ENCODE measurements at regions not wholly inside any gene's neighbourhood (a gene's known extent, or its start where the extent isn't known, plus 50 kb on each side); places are given as distances from the start of the nearest gene placed in this dataset.

DNA sequence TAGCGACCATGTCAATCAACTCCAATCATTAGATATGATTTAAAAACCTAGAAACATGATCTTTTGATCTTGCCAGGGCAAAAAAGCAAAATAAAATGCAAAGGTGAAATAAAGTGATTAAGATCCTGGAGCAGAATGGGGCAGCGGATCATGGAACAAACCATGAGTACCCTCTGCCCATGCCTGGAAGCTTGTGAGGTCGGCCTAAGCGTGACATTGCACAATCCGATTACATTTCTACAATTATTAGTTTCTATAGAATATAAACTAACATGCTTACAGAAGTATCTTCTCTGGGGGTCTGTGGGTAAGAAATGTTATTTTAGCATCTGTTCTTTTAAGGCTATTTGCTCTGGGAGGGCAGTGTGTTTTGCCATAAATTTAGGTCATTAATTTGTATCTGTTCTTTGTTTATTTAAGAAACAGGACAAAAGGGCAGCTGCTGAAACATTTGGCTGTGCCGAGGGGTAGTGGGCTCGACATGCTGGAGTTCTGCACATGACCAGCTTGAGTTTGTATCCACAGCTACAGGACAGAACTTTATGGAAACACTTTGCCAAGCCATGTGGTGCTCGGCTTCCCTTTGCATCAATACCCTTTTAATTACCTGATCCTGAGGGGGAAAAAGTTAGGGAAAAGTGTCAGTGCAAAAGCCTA is 55.9 kb downstream of the ZBTB18 start:
- no peaks in the 10 kb centered on the region for H3K27me3 ChIP-seq (ENCODE audit: insufficient read depth, insufficient read length)
- H3K4me1 ChIP-seq (ENCODE audit: insufficient read depth, insufficient read length), result no peaks in the 10 kb centered on the region
- H3K4me3 ChIP-seq (ENCODE audit: insufficient read length, low read depth), result no peak overlapping the region
- no peak for DNase-seq (ENCODE audit: low read depth, low spot score)
- TF ChIP-seq SUZ12 (IDR thresholded peaks at IDR 0.05; ENCODE audit: extremely low read depth, insufficient read depth, insufficient read length), result no peak
- H3K9ac ChIP-seq (ENCODE audit: insufficient read length, low read depth), result no peak overlapping the region
- no peaks in the 10 kb centered on the region for H3K9me3 ChIP-seq (ENCODE audit: insufficient read depth, low read length)
- H3K36me3 ChIP-seq (ENCODE audit: insufficient read depth, insufficient read length, low read length), result no peaks in the 10 kb centered on the region

DNA sequence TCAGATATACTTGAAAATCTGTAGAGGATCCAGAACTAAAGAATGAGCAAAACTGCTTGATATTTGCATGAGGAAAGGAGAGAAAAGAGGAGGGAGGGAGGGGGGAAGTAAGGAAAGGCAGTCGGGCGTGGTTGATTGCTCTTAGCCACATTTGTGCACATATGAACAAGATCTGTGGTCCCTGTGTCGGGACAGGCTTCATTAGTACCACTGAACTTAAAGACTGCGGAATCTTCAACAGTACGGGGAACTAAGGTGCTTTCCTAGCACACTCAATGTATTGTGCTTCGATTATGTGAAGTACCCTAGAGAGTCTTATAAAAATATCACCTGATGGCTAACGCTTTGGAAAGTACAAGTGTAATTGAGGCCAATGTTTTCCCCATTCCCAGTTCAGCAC is 59.9 kb downstream of the ZBTB18 start:
- no peak for DNase-seq (ENCODE audit: low read depth, low spot score)
- Histone ChIP-seq H3K9ac (ENCODE audit: insufficient read length, low read depth) (no peak overlapping the region), H3K4me1 (ENCODE audit: insufficient read depth, insufficient read length) (no peaks in the 10 kb centered on the region), H3K27me3 (ENCODE audit: insufficient read depth, insufficient read length) (no peaks in the 10 kb centered on the region), H3K9me3 (ENCODE audit: insufficient read depth, low read length) (no peaks in the 10 kb centered on the region), H3K4me3 (ENCODE audit: insufficient read length, low read depth) (no peak overlapping the region), H3K36me3 (ENCODE audit: insufficient read depth, insufficient read length, low read length) (no peaks in the 10 kb centered on the region)
- TF ChIP-seq SUZ12 (IDR thresholded peaks at IDR 0.05; ENCODE audit: extremely low read depth, insufficient read depth, insufficient read length), result no peak
- TF ChIP-seq ZNF274 (IDR thresholded peaks at IDR 0.05; ENCODE audit: low read depth, low read length), result no peak
- no peak for TF ChIP-seq YY1 (IDR thresholded peaks at IDR 0.05; ENCODE audit: insufficient read depth, insufficient read length)

DNA sequence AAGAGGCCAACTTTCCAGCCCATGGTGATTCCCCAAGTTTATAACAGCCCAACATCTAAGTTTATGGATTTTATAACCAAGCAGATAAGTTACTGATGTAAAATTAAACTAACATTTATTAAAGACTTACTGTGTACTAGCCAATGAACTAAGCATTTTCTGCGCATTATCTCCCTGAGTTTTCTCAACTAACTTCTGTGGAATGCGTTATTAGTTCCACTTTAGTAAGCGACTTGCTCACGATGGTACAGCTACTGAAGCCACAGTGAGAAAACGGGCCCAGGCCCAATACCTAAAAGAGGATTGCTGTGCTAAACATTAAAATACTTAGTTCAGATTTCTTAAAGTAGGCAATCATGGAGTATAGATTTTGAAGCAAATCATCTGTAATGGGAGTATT is 61.0 kb downstream of the ZBTB18 start:
- Histone ChIP-seq H3K9ac (ENCODE audit: insufficient read length, low read depth) (no peak overlapping the region), H3K9me3 (ENCODE audit: insufficient read depth, low read length) (peaks cover 9% of the 10 kb centered on the region), H3K27me3 (ENCODE audit: insufficient read depth, insufficient read length) (no peaks in the 10 kb centered on the region), H3K36me3 (ENCODE audit: insufficient read depth, insufficient read length, low read length) (no peaks in the 10 kb centered on the region), H3K4me3 (ENCODE audit: insufficient read length, low read depth) (no peak overlapping the region), H3K4me1 (ENCODE audit: insufficient read depth, insufficient read length) (no peaks in the 10 kb centered on the region)
- TF ChIP-seq SUZ12 (IDR thresholded peaks at IDR 0.05; ENCODE audit: extremely low read depth, insufficient read depth, insufficient read length) (no peak), ZNF274 (IDR thresholded peaks at IDR 0.05; ENCODE audit: low read depth, low read length) (no peak), YY1 (IDR thresholded peaks at IDR 0.05; ENCODE audit: insufficient read depth, insufficient read length) (no peak)
- no peak for DNase-seq (ENCODE audit: low read depth, low spot score)

DNA sequence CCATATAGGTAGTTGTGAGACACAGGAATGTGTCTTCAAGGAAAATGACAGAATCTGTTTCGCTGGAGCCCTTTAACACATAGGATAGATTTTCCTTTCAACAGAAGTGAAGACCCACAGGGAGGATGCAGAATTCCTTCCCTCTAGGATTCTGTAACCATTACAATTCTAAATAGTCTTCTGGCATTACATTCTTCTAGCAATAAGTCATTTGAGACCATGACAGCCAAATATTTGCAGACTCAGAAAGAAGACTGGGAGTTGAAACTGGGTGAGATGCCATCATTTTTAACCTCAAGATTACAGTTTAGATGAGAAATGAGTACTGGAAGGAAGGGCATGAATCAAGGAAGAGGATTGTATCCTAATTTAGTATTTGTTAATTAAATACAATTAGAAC is 61.6 kb downstream of the ZBTB18 start:
- no peaks in the 10 kb centered on the region for H3K4me1 ChIP-seq (ENCODE audit: insufficient read depth, insufficient read length)
- H3K9me3 ChIP-seq (ENCODE audit: insufficient read depth, low read length), result peaks cover 11% of the 10 kb centered on the region
- no peak overlapping the region for H3K9ac ChIP-seq (ENCODE audit: insufficient read length, low read depth)
- no peaks in the 10 kb centered on the region for H3K27me3 ChIP-seq (ENCODE audit: insufficient read depth, insufficient read length)
- DNase-seq (ENCODE audit: low read depth, low spot score), result no peak
- TF ChIP-seq SUZ12 (IDR thresholded peaks at IDR 0.05; ENCODE audit: extremely low read depth, insufficient read depth, insufficient read length) (no peak), ZNF274 (IDR thresholded peaks at IDR 0.05; ENCODE audit: low read depth, low read length) (no peak), YY1 (IDR thresholded peaks at IDR 0.05; ENCODE audit: insufficient read depth, insufficient read length) (no peak)
- no peak overlapping the region for H3K4me3 ChIP-seq (ENCODE audit: insufficient read length, low read depth)
- H3K36me3 ChIP-seq (ENCODE audit: insufficient read depth, insufficient read length, low read length), result no peaks in the 10 kb centered on the region

DNA sequence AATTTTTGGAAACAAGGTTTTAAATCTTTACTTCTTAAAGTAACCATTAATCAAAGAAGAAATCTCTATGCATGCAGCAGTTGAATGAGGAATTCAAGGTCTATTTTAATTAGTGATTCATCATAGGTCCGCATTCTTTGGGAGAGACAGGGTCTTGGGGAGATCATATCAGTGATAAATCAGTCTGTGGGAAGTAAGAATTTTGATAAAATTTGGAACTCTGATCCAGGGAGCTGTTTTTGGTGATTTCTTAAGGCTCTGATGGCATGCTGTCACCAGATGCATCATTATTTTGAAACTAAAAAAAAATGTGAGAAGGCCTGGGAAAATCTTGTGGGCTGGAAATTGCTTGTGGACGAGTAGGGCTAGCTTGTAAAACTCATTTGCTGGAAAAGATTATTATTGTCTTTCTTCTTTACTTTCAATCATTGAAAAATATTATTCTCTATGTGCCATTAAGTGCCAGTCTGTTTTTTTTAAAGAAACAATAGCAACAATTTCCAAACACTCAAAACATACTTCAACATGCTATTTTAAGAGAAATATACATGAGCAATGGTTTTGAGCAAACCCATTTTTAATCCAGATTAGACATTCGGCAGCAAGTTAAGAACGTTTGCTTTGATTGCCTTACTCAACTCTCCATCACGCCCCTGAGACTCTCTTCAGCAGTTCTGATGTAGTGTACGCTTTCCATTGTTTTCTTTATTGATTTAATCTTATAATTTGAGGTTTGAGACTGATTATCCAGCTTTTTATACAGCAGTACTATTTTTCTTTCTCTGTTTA is 62.6 kb downstream of the ZBTB18 start:
- Histone ChIP-seq H3K9me3 (ENCODE audit: insufficient read depth, low read length) (peaks cover 11% of the 10 kb centered on the region), H3K36me3 (ENCODE audit: insufficient read depth, insufficient read length, low read length) (no peaks in the 10 kb centered on the region), H3K9ac (ENCODE audit: insufficient read length, low read depth) (no peak overlapping the region), H3K27me3 (ENCODE audit: insufficient read depth, insufficient read length) (no peaks in the 10 kb centered on the region), H3K4me3 (ENCODE audit: insufficient read length, low read depth) (no peak overlapping the region), H3K4me1 (ENCODE audit: insufficient read depth, insufficient read length) (no peaks in the 10 kb centered on the region)
- no peak for DNase-seq (ENCODE audit: low read depth, low spot score)
- TF ChIP-seq YY1 (IDR thresholded peaks at IDR 0.05; ENCODE audit: insufficient read depth, insufficient read length) (no peak), SUZ12 (IDR thresholded peaks at IDR 0.05; ENCODE audit: extremely low read depth, insufficient read depth, insufficient read length) (no peak)

DNA sequence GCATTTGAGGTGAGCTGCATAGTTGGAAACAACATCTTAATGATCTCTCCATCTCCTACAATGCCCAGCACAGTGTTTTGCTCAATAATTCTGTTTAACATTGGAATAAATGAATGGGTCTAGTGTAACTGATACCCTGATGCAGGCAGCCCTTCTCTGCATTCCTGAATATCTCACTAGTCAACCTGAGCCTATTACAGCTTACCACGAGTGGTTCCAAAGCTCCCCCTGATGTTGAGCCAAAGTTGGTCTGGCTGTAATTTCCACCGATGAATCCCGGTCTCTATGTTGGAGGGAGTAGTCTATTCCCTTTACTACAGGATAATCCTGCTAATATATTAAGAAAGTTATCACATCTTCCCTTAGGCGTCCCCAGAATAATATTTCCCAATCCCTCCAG is 63.8 kb downstream of the ZBTB18 start:
- H3K4me1 ChIP-seq (ENCODE audit: insufficient read depth, insufficient read length), result no peaks in the 10 kb centered on the region
- no peaks in the 10 kb centered on the region for H3K27me3 ChIP-seq (ENCODE audit: insufficient read depth, insufficient read length)
- no peak for TF ChIP-seq ZNF274 (IDR thresholded peaks at IDR 0.05; ENCODE audit: low read depth, low read length)
- no peak for TF ChIP-seq SUZ12 (IDR thresholded peaks at IDR 0.05; ENCODE audit: extremely low read depth, insufficient read depth, insufficient read length)
- no peak for TF ChIP-seq YY1 (IDR thresholded peaks at IDR 0.05; ENCODE audit: insufficient read depth, insufficient read length)
- H3K4me3 ChIP-seq (ENCODE audit: insufficient read length, low read depth), result no peak overlapping the region
- H3K9ac ChIP-seq (ENCODE audit: insufficient read length, low read depth), result no peak overlapping the region
- DNase-seq (ENCODE audit: low read depth, low spot score), result no peak
- H3K36me3 ChIP-seq (ENCODE audit: insufficient read depth, insufficient read length, low read length), result no peaks in the 10 kb centered on the region
- H3K9me3 ChIP-seq (ENCODE audit: insufficient read depth, low read length), result peaks cover 11% of the 10 kb centered on the region

DNA sequence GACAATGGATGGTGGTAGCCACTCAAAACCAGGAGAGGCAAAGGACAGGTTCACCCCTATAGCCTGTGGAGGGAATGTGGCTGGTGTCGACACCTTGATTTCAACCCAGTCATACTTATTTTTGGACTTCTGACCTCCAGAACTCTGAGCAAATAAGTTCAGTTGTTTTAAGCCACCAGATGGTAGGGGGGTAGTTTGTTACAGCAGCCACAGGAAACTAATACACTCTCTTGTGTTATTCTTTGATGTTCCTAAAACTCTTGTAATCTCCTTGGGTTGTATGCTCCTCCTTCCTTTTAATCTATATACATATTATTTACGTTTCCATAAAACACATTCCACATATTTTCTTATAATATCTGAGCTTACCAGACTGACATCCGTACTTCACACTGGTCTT is 65.9 kb downstream of the ZBTB18 start:
- Histone ChIP-seq H3K4me1 (ENCODE audit: insufficient read depth, insufficient read length) (no peaks in the 10 kb centered on the region), H3K4me3 (ENCODE audit: insufficient read length, low read depth) (no peak overlapping the region), H3K36me3 (ENCODE audit: insufficient read depth, insufficient read length, low read length) (no peaks in the 10 kb centered on the region), H3K27me3 (ENCODE audit: insufficient read depth, insufficient read length) (no peaks in the 10 kb centered on the region), H3K9ac (ENCODE audit: insufficient read length, low read depth) (no peak overlapping the region), H3K9me3 (ENCODE audit: insufficient read depth, low read length) (peaks cover 11% of the 10 kb centered on the region)
- DNase-seq (ENCODE audit: low read depth, low spot score), result no peak
- TF ChIP-seq ZNF274 (IDR thresholded peaks at IDR 0.05; ENCODE audit: low read depth, low read length) (no peak), YY1 (IDR thresholded peaks at IDR 0.05; ENCODE audit: insufficient read depth, insufficient read length) (no peak), SUZ12 (IDR thresholded peaks at IDR 0.05; ENCODE audit: extremely low read depth, insufficient read depth, insufficient read length) (no peak)

All from NT2/D1 (cell line).